Fibroblast of lung (primary cell): ENCODE measurements at regions not wholly inside any gene's neighbourhood (a gene's known extent, or its start where the extent isn't known, plus 50 kb on each side); places are given as distances from the start of the nearest gene placed in this dataset.

Source experiments
- DNase-seq, 2 donors: peaks; one replicate each; pipeline versions ENCODE4 v3.0.0 to v3.0.0-alpha.2; 2010; ENCODE audit warnings: low read depth in 2 of 2
- H2AFZ ChIP-seq: 2 replicates; pipeline ENCODE4 v1.5.1; 2012; ENCODE audit warnings: low read length, control low read depth, inconsistent platforms
- H3K27ac ChIP-seq: 2 replicates; pipeline ENCODE4 v1.5.1; 2011; ENCODE audit warnings: low read length, control low read depth; ENCODE audit not compliant: insufficient read depth
- H3K27me3 ChIP-seq: 2 replicates; pipeline ENCODE4 v1.5.1; 2011; ENCODE audit warnings: mild to moderate bottlenecking, low read length; ENCODE audit not compliant: control insufficient read depth, insufficient read depth
- H3K36me3 ChIP-seq: 2 replicates; pipeline ENCODE4 v1.5.1; 2011; ENCODE audit warnings: low read length; ENCODE audit not compliant: control insufficient read depth, insufficient read depth
- H3K4me1 ChIP-seq: 2 replicates; pipeline ENCODE4 v1.5.1; 2011; ENCODE audit warnings: low read length; ENCODE audit not compliant: control insufficient read depth, insufficient read depth; ENCODE audit errors: extremely low read depth
- H3K4me2 ChIP-seq: 2 replicates; pipeline ENCODE4 v1.5.1; 2011; ENCODE audit warnings: low read length, control low read depth; ENCODE audit not compliant: insufficient read depth; ENCODE audit errors: extremely low read depth
- H3K4me3 ChIP-seq, 4 experiments: fragments of 200-600 bp in 1 of 4; sonication (generic) in 1 of 4; replicated peaks in 1 of 4; 2 replicates each; pipeline ENCODE4 v1.5.1; 2011 to 2016; ENCODE audit warnings: low read length in 4 of 4, low read depth in 3 of 4, mild to moderate bottlenecking in 3 of 4, control low read depth in 2 of 4, inconsistent platforms in 1 of 4, mixed read lengths in 1 of 4; ENCODE audit not compliant: insufficient read depth in 1 of 4; ENCODE audit errors: control extremely low read depth in 1 of 4
- H3K79me2 ChIP-seq: 2 replicates; pipeline ENCODE4 v1.5.1; 2012; ENCODE audit warnings: mild to moderate bottlenecking, low read length, inconsistent platforms; ENCODE audit not compliant: control insufficient read depth, insufficient read depth
- H3K9ac ChIP-seq: 2 replicates; pipeline ENCODE4 v1.5.1; 2011; ENCODE audit warnings: mild to moderate bottlenecking, low read length, control low read depth; ENCODE audit not compliant: insufficient read depth
- H3K9me3 ChIP-seq: 2 replicates; pipeline ENCODE4 v1.5.1; 2012; ENCODE audit warnings: low read depth, low read length; ENCODE audit not compliant: control insufficient read depth, insufficient read depth
- H4K20me1 ChIP-seq: 2 replicates; pipeline ENCODE4 v1.5.1; 2011; ENCODE audit warnings: low read length; ENCODE audit not compliant: control insufficient read depth, insufficient read depth; ENCODE audit errors: extremely low read depth
- EZH2 ChIP-seq: IDR thresholded peaks from 2 replicates; pipeline ENCODE4 v1.5.1; 2012; ENCODE audit warnings: low read length, control low read depth, mild to moderate bottlenecking; ENCODE audit errors: missing control alignments
- TF ChIP-seq, protein P1 (sequence below), 2 donors: IDR thresholded peaks in 1 of 2; conservative IDR thresholded peaks in 1 of 2; 1 replicate in 1 of 2; 2 replicates in 1 of 2; pipeline ENCODE4 v1.5.1; 2011 to 2012; ENCODE audit warnings: low read length in 2 of 2, control low read depth in 1 of 2, inconsistent platforms in 1 of 2, low read depth in 1 of 2, mild to moderate bottlenecking in 1 of 2

GRCh38 chrY:7471976-7472375 is 560.4 kb upstream of the AMELY start:
- Histone ChIP-seq H2AFZ (no peak overlapping the region), H3K9me3 (no peaks in the 10 kb centered on the region), H3K9ac (no peak overlapping the region), H3K36me3 (no peaks in the 10 kb centered on the region), H3K4me2 (no peak overlapping the region), H4K20me1 (no peaks in the 10 kb centered on the region), H3K4me1 (no peaks in the 10 kb centered on the region), H3K4me3 (no peak overlapping the region), H3K79me2 (no peaks in the 10 kb centered on the region), H3K27ac (no peak overlapping the region), H3K27me3 (no peaks in the 10 kb centered on the region)
- no peak for TF ChIP-seq EZH2
- TF ChIP-seq, protein P1, sequence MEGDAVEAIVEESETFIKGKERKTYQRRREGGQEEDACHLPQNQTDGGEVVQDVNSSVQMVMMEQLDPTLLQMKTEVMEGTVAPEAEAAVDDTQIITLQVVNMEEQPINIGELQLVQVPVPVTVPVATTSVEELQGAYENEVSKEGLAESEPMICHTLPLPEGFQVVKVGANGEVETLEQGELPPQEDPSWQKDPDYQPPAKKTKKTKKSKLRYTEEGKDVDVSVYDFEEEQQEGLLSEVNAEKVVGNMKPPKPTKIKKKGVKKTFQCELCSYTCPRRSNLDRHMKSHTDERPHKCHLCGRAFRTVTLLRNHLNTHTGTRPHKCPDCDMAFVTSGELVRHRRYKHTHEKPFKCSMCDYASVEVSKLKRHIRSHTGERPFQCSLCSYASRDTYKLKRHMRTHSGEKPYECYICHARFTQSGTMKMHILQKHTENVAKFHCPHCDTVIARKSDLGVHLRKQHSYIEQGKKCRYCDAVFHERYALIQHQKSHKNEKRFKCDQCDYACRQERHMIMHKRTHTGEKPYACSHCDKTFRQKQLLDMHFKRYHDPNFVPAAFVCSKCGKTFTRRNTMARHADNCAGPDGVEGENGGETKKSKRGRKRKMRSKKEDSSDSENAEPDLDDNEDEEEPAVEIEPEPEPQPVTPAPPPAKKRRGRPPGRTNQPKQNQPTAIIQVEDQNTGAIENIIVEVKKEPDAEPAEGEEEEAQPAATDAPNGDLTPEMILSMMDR (conservative IDR thresholded peaks at IDR 0.05 in 1 of 2, IDR thresholded peaks at IDR 0.05 in 1 of 2; ENCODE audit: low read depth in 1 of 2, low read length in 2 of 2): no peak
- DNase-seq: no peak

- H3K27ac ChIP-seq: no peak overlapping the region
- no peaks in the 10 kb centered on the region for H3K36me3 ChIP-seq
- H3K4me2 ChIP-seq: no peak overlapping the region
- no peak overlapping the region for H3K4me3 ChIP-seq
- TF ChIP-seq, protein P1 (conservative IDR thresholded peaks at IDR 0.05 in 1 of 2, IDR thresholded peaks at IDR 0.05 in 1 of 2; ENCODE audit: low read depth in 1 of 2, low read length in 2 of 2): no peak
- no peak overlapping the region for H2AFZ ChIP-seq
- no peaks in the 10 kb centered on the region for H4K20me1 ChIP-seq
- no peak overlapping the region for H3K9ac ChIP-seq
- DNase-seq: no peak
- H3K9me3 ChIP-seq: no peaks in the 10 kb centered on the region
- H3K27me3 ChIP-seq: no peaks in the 10 kb centered on the region
- no peaks in the 10 kb centered on the region for H3K4me1 ChIP-seq
- H3K79me2 ChIP-seq: no peaks in the 10 kb centered on the region
Measured at GRCh38 chrY:7470037-7470436, 558.5 kb upstream of the AMELY start.

GRCh38 chrY:7468951-7469745 is 557.6 kb upstream of the AMELY start:
- peaks cover under 1% of the 10 kb centered on the region for H3K4me1 ChIP-seq
- H3K4me2 ChIP-seq: no peak overlapping the region
- H3K27me3 ChIP-seq: no peaks in the 10 kb centered on the region
- no peaks in the 10 kb centered on the region for H3K36me3 ChIP-seq
- no peak overlapping the region for H2AFZ ChIP-seq
- H3K9me3 ChIP-seq: no peaks in the 10 kb centered on the region
- H3K27ac ChIP-seq: peak overlapping the region; percentile 50
- TF ChIP-seq EZH2: no peak
- TF ChIP-seq, protein P1 (conservative IDR thresholded peaks at IDR 0.05 in 1 of 2, IDR thresholded peaks at IDR 0.05 in 1 of 2; ENCODE audit: low read depth in 1 of 2, low read length in 2 of 2): no peak
- peak in 1 of 2 donors; percentile 83 for DNase-seq
- H3K79me2 ChIP-seq: no peaks in the 10 kb centered on the region
- H3K9ac ChIP-seq: no peak overlapping the region
- H4K20me1 ChIP-seq: no peaks in the 10 kb centered on the region
- no peak overlapping the region for H3K4me3 ChIP-seq
